Hematopoietic multipotent progenitor cell treated with erythropoietin and hydrocortisone succinate and interleukin-3 and kit ligand, for 4 days (in vitro differentiated cells): ENCODE measurements at regions not wholly inside any gene's neighbourhood (a gene's known extent, or its start where the extent isn't known, plus 50 kb on each side); places are given as distances from the start of the nearest gene placed in this dataset.

ENCODE experiments used
- DNase-seq: peaks from one replicate; pipeline ENCODE4 v3.0.0-alpha.2; 2015

DNA sequence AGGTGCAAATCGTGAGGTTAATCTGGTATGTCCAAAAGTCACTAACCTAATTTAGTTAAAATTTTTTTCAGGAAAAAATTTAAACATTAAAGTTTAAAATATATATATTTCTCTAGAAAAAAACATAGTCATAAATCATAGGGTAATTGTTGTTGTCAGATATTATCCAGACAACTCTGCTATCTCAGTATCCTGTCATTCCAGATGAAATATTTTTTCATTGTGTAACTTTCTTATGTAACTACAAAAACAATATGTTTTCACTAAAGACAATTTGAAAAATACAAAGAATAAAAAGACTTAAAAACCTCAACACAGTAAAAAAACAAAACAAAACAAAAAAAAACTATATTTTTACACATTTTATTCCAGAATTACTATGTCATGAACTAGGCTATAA is 57.6 kb downstream of the TENT5A start:
- no peak for DNase-seq

DNA sequence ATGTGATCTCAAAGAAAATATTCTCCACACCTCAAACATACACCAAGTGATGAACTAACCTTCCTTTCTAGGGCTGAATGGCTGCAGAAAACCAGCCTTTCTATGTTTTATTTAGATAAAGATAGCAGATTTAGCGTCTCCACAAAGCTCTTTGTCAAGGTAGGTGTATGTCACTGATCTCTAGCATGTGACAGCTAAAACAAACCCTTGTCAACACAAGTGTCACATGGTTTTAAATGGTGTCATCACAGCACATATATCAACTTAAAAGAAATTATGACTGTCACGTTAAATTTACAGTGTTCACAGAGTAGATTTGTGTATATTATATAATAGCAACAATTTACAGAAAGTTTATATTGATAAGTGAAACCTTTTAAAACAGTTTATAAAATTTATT is 58.3 kb downstream of the TENT5A start:
- no peak for DNase-seq

DNA sequence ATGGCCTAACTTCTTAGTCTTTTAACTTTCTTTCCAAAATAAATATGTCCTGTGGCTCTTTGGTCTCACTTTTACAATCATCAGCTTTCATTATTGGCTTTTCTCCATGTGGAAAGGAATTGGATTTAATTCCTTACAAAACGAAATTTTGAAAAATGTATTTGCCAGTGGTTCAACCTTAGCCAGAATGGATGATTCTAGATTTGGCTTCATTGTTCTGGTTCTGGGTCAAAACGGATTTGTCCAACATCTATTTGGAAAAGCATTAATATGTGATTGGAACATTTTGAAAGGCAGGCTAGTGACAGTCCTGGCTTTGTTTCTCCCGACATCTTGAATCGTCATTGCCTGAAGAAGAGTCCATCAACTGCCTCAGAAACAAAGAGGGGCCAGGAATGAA is 59.2 kb downstream of the TENT5A start:
- DNase-seq, result no peak

DNA sequence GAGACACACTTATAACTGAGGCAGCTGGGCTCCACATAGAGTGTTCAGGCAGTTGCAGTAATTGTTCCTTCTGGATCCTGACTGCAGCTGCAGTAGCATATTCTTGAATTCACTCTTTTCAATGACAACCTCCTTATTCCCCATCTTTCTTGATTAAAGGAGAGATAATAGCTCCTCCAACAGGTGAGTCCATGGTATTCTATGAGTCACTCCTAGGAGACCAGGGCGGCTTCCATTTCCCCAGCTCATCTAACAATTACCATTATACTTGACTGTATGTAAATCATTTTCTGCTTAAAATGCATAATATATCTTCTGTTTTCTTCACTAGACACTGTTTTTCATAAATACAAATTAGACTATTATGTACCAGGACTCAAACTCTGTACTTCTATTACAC is 62.4 kb downstream of the TENT5A start:
- DNase-seq, result no peak

DNA sequence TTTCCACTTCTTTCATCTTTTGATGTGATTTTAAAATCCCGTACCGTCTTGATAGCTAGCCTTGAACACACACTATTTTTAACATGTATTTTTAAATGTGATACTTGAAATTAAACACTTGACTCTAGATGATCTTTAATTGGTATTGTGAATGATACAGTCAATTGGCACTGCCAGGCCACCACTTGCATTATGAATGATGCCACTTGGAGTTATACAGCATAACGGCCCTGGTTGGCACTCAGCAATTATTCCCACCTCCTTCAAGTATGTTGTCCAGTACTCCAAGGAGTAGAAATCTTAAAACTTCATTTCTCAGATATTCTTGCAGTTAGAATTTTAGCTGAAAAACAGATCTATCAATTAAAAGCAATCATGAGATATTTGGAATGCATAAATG is 62.9 kb downstream of the TENT5A start:
- no peak for DNase-seq

DNA sequence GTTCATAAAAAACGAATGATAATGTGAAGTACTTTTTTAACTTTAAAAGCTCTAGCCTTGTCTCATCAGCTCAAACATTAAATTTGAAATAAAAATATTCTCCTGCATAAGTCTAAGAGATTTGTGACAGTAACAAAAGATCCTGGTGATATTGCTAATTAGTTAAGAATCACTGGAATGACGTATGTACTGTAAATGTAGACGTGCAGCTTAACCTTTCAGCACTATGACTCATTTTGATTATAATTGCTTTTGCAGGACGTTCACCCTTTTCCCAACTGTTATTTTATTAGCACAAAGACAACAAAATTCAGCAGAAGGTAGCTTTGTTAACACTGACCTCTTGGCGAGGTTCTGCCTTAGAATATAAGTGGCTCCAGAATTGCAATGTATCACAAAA is 68.6 kb downstream of the TENT5A start:
- no peak for DNase-seq

DNA sequence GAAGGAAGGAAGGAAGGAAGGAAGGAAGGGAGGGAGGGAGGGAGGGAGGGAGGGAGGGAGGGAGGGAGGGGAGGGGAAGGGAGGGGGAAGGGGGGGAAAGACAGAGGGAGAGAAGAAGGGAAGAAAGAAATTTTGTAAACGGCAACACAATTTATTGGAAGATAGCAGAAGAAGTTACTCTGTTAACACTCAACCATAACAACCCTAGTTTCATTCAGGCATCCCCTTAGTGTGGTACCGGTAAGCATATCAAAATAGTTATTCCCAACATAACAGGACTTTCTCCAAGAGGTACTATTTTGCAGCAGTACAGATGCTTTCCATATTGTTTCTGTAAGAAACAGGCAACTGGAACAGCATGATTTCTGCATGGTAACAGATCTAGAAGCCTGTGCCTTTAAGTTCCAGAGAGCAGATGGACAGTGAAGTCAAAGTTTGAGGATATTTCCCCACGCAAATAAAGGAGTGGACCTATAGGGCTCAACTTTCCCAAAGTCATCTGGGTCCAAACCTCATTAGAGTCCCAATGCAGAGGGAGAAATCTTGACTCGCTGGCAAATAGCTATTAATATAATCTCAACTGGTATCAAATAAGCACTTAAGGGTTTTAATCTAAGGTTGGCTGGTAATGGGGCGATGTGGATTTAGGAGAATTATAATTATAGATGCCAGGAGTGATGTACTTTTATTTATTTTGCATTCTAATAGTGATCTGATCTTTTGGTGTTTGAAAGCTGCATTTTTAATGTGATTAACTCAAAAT is 69.4 kb downstream of the TENT5A start:
- DNase-seq, result no peak

DNA sequence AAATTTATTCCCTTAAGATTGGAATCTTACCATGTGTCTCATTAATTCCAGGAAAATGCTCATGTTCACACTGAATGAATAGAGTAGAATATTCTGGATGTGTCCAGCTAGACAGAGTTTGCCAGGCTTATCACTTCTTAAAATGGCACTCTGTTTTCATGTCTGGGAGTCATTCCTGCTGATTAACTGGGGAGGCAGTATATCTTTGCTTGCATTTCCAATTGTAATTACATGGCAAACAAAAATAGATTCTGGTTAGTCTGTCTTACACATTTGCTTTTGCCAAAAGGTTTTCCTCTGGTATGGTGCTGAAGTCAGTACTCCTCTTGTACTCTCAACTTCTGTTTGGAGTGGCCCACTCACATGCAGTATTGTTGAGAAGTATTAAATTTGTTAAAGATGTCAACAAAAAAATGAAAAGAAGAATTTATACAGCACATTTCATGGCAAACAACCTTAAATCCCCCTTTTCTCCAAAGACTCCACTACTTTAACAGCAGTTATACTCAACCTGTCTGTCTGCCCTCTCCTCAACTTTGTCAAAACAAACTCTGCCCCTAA is 70.2 kb downstream of the TENT5A start:
- peak; percentile 3 for DNase-seq

DNA sequence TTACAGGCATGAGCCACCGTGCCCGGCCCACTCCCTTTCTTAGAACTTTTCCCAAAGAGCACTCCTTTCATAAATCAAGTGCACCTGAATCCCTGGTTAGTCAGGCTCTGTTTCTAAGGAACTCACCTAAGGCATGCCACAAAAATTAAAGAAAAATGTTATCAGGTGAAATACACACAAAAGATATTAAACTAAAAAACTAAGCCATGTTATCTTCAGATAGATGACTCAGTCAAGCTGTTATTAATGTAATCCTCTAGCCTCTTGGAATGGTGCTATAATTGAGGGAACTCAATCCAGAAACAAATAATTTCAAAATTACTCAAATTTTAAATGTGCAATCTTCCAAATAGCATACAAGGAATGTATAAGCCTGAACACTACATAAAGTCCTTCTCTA is 83.0 kb downstream of the TENT5A start:
- no peak for DNase-seq

DNA sequence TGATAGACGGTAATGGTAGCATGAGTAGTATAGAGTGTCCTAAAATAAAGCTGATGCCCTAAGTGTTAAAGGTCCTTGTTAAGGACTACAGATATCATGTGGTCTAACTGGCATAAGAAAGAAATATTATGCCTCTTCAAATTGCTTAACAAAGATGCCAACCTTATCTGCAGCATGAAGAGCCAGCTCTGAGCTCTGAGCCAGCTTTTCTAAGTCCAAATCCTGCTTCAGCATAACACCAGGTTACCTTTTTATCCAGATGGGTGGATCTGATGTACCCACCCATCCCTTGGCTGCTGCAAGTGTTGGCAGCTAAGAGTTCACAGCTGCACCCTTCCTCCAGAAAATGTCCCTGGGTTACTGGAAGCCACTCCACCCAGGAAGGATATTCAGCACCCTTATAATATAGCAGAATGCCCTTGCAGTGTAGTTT is 83.8 kb downstream of the TENT5A start:
- no peak for DNase-seq

DNA sequence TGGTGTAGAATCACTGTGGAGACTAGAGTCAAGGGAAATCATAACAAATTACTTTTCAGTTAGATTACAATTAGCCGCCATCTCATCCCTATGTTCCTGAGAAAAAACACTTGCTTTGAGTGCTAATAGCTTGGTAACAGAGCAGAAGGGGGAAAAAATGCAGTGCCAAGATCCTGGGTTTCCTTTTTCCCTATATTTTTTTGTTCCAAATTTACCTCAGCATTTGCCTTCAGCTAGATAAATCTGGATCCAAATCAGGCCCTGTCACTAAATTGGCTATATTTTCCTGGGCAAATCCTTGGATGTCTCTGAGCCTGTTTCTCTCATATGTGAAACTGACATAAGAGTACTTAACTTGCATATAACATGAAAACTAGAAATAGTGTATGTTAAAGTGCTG is 86.0 kb downstream of the TENT5A start:
- no peak for DNase-seq

DNA sequence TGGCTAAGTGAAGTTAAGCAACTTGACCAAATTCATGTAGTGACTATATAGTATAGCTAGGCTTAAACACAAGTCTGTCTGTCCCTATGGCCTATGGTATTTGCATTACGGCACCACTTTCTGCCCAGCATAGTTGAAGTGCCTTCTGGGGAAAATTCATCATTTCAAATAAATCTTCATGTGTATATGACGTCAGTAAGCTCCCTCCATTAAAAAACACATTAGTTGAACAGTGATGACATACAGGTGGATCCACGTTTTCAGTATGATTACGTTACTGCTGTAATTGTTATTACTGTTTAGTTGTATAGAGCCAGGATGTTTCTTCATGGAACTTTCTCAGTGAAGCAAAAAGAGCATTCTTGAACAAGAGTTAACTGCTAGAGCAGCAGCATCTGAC is 96.2 kb downstream of the TENT5A start:
- DNase-seq, result no peak

DNA sequence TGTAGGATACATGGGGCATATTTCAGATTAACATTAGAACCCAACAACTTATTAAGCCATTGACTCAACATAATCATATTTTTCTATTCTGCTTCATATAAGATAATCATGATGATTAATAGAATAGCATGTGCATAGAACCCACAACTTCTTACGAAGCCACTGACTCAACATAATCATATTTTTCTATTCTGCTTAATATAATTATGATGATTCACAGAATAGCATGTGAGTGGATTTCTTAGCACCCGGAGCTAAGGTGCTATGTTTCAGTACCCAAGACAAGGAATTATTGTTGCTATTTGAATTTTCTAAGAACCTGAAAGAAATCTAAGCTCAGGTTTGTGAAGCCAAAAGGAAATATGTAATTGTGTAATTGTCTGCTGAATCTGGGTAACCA is 96.8 kb downstream of the TENT5A start:
- DNase-seq, result no peak

DNA sequence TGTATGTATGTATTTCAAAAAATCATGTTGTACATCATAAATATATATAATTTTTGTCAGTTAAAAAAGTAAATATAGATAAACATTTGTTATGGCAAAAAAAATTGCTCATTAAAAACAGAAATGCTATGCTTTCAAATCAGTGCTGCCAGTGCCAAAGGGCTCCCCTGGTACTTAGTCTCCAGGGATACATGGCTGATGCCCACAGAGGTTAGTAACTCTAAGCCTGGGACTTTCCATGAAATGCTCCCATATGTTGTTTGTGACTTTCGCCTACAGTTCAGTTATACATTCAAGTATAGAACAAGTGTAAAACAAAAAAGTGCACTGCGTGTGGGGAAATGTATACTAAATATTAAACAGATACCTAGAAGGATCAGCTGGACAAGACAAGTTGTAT is 104.0 kb downstream of the TENT5A start:
- no peak for DNase-seq

DNA sequence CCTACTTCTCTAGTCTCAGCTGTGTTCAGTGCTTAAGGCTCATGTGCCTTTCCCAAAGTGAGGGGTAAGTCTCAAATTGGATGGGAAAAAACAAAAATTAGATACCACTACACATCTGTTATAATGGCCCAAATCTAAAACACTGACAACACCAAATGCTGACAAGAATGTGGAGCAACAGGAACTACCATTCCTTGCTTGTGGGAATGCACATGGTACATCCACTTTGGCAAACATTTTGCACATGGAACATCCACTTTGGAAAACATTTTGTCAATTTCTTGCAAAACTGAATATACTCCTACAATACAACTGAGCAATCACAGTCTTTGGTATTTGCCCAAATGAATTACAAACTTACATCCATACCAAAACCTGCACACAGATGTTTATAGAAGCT is 109.3 kb downstream of the TENT5A start:
- DNase-seq, result no peak

DNA sequence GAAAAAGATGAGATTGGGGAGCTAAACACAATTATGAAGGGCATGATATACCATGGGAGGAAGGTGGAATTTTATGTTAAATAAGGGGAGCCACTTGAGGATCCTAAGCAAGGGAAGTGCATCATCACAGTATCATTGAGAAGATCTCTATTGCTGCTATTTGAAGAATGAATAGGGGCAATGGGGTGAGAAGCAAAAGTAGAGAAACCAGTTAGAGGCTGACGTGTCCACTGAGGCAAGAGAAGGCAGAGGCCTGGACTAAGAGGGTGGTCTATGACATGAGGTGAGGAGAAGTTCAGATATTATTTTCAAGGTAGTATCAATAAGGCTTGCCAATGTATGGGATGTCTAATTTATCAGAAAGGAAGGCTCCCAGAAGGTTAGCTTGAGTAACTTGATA is 111.6 kb downstream of the TENT5A start:
- no peak for DNase-seq

DNA sequence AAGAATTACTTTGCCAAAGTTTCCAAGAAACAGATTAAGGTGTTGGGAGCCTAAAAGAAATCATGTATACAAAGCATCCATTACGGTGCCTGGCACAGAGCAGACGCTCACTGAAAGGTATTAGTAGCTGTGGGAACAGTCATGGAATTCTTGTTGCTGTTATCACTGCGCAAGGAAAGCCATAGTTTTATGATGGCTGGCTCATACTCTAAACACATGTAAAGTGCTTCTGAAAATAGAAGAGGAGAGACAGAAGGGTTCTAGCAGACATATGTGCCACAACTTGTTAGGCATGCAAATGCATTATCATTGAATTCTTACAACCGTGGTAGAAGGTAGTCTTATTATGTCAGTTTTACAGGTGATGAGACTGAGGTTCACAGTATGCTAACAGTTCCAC is 112.4 kb downstream of the TENT5A start:
- DNase-seq, result no peak

DNA sequence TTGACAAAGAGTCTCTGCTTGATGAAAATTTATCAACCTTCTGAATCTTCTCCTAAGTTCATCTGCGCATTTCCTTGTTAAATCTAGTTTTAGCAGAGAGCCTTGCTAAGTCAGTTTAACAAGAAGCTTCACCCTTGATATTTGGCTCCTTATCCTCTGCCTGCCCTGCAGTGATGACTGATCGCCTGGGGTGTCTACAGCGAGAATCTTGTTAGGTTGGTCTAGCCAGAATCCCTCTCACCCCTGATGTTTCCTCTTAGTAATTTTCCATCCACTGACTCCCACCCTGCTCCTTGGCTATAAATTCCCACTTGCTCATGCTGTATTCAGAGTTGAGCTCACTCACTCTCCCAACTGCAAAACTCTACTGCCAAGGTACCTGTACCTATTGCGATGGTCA is 114.1 kb downstream of the TENT5A start:
- DNase-seq, result no peak

DNA sequence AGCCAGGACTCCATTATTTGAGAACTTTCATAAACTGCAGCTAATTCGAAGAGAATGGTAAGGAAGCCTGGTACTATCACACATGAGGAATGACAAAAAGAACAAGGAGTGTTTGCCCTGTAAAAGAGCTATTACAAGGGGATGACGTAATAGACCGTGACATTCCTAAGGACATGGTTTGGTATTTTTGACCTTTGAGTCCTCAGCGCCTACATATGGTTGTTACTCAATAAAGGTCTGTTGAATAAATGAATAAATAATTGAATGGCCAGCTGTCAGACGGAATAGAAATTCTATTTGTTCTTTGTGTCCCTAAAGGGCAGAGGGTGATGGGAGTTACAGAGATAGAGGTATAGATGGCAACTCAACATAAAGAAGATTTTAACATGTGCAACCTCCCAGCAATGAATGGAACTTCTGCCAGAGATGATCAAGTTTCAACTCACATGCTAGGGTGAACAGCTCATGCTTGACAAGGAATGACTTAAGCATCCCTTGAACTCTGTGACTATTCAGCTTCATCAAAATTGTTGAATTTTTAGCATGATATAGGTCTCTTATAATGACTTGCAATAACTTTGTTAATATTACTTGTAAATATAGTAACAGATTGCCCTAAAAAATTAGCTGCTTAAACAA is 115.4 kb downstream of the TENT5A start:
- DNase-seq, result no peak

DNA sequence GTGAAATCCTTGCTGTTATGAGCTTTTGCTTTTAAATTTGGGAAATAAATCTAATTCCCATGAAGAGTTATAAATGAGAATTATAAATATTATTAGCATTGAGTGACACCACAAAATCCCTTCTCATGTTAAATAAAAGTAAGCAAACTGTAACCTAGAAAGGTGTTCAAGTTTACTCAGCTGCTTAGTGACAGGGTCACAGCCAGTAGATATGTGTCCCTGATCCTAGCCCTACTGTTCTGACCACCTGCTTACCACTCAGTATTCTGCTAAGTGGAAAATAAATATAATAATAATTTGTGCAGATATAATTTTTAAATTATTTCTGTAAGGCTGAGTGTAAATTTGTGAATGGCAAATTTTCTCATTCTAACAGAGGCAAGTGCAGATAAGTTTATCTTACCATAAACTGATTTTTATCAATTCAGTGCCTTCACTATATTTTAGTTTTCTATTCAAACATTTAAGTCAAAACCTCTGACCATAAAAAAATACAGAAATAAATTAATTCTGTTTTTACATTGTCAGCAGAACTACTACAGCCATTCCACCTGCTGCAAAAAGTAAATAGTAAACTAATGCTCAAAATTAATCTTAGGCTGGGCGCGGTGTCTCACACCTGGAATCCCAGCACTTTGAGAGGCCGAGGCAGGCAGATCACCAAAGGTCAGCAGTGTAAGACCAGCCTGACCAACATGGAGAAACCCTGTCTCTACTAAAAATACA is 118.2 kb downstream of the TENT5A start:
- DNase-seq, result no peak

DNA sequence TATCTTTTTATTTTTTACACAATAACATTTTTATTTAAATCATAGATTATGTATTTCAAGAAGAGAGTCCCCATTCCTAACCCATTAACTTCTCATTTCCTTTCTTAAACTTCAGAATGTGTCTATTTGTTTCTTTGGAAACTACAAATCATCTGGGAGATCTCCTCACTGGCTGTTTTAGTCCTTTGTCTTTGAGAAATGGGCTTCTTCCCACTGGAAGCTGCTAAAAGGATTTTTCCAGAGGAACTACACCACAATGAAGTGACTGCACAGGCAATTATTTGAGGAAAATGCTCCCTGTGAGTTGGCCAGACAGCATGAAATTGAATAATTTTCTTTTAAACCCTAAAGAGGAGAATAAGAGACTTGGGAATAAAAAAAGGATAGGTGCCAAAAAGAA is 119.1 kb downstream of the TENT5A start:
- DNase-seq, result no peak

DNA sequence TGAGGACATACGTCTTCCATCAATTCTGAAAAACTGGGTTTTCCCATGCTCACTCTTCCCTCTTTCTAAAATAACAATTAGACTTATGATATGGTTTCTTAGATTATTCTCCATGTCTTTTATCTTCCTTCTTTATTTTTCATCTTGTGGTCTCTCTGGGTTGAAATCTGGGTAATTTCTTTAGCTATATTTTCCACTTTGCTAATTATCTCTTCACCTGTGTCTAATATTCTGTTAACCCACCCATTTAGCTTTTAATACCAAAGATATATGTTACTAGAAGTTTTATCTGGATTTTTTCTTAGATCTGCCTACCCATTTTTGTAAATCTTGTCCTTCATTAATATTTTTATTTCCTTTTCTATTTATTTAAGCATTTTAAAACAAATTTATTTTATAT is 121.8 kb downstream of the TENT5A start:
- DNase-seq, result no peak

DNA sequence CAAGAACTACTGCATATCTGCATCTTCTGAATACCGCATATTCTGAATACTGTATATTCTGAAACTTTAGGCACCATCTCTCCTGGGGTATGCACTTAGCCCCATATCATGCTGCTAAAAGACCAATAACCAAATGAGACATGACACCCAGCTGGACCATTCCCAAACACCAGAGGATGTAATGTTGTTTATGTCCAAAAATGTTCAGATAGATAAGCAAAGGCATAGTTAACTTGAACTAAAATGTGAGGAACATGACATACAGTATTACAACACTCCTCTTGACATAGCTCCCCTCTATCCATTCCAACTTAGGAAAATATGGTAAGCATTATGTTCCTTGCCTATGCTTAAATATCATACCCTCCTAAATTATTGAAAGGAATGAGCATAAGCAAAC is 127.3 kb downstream of the TENT5A start:
- DNase-seq, result no peak

DNA sequence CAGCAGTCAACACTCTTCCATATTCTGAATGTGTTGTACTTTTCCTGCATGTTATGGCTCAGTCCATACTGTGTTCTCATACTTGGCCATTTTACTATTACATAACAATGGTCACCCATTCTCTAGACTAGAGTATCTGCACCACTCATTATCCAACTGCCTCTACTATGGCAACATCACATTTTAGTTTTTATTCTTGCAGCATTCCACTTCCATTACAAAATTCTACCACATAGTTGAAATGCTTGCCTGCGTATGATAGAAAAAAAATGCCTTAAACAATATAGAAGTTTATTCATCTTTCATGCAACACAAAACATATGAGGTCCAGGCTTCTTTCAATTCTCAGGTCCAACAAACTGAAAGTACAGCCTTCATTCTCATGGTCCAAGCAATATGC is 128.0 kb downstream of the TENT5A start:
- DNase-seq, result no peak
